Right ventricle myocardium inferior (tissue), 1 donor: ENCODE measurements at regions not wholly inside any gene's neighbourhood (a gene's known extent, or its start where the extent isn't known, plus 50 kb on each side); places are given as distances from the start of the nearest gene placed in this dataset.

Source experiments
- ATAC-seq: fragments of 200-7000 bp; cut with Tn5 transposase; one replicate; pipeline ENCODE4 v1.9.1; 2020; ENCODE audit warnings: mild to moderate bottlenecking, moderate library complexity
- DNase-seq: peaks from one replicate; pipeline ENCODE4 v3.0.0; 2021; ENCODE audit errors: missing footprints
- intact Hi-C: fragments of 100-400 bp; cut with DNase I; formaldehyde crosslinking; loops from one replicate; pipeline ENCODE4 v1.11.0; 2022
- donor health status: DM: no; HTN: yes; CAD: no; lungs with severe emphysema.

DNA sequence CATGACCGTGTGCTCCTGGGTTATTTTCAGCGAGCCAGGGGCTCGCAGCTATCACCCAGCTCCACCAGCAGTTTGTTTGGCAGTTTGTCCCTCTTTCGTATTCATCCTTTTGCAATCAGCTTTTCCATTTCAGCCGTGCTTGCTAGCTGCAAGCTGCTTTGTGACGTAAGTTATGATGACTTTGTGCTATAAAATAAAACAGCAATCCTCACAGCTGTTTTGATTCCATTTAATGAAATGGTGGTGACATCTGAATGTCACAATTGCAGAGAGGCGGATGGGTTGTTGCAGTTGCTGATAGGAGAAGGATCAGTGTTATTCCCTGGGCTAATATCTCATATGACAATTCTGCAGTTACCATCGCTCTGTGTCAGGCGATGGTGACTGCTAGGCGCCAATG is 251.7 kb downstream of the SNX10 start:
- intact Hi-C loops = no loop called here
- DNase-seq (no peak), ATAC-seq (no peak)

DNA sequence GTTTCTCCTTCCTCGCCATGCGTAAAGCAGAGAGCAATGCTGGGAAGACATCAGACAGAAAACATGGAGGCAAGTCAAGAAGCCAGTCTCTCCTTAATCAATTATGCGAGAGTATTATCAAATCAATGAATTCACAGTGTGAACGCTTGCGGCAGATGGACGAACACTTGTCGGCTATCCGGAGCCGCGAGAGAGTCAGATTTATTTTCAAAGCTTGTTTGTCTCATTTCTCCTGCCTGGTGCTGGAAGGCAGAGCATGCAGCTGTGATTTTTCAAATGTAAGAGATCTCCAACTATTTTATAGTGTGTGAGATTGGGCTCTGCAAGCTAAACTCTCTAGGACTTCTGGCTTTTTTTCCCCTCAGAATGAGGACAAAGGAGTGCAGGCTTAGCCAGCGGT is 252.3 kb downstream of the SNX10 start:
- intact Hi-C loops = no loop called here
- DNase-seq = no peak
- no peak for ATAC-seq

DNA sequence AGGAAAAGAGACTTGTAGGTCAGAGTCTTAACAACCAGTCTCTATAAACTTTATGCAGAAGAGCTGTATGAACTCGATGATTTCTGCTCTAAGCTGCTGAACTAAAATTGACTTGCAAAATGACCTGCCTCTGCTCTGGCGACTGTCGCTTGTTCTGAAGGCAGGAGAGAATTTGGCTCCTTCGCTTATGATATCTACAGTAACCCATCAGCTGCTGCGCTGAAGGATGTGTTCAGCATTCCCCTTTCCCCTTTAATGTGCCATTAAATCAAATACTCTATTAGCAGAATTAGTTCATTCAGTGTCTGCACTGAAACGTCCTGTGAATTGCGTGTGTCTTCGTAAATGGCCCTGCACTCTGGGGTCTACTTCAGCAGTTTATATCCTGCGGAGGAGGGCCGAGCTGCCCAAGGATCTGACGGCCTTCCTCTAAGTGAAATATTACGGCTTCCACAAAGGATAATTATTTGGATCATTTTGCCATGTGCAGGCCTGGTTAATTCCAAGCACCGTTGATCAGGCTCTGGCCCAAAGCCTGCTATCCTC is 254.9 kb downstream of the SNX10 start:
- no peak for DNase-seq
- intact Hi-C loops = no loop called here
- no peak for ATAC-seq

DNA sequence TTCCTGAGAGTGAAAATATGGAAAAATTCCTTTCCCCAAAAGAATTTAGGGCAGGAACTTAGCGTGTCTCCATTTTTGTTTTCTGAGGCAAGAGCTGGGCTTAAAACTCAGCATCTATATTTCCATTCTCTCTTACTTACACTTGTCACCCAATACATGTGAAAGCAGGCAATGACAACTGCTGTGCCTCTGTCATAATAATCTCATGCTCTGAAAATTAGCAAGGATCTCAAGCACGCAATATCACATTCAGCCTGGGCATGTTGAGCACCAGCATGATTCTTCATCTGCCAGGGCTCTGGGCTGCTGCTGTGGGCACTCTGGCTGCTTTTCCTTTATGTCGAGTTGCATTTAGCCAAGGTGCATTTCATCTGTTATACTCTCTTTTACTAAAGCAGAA is 255.5 kb downstream of the SNX10 start:
- ATAC-seq (no peak), DNase-seq (no peak)
- intact Hi-C loops = no loop called here

DNA sequence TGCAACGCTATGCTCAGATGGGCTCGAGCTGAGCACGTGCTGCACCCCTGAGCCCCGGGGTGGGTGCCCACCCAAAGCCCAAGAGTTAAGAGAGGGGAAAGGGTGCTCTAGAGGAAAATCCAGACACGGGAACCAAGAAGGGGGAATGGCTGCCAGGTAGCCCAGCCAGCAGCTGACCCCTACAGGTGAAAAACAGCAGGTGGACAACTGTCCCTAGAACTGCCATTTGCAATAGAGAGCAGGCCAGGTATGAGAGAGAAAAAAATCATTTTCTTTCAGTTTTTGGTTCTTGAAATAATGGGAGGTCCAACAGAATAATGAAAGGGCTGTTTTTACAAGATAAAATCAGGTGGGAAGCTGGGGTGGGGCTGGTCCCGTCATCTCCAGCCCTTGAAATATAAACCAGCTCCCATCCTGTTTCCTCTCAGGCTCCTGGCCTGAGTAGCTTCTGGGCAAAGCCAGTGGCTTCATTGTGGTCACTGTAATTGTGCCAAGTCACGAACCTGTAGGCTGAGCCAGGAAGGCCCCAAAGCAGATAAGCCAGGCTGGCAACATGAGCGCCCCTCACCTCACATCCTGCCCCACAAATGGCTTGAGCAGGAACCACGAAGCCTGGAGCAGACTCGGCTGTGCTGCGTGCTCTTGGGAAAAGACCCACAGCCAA is 257.8 kb downstream of the SNX10 start:
- DNase-seq (no peak), ATAC-seq (no peak)
- intact Hi-C loops = no loop called here

DNA sequence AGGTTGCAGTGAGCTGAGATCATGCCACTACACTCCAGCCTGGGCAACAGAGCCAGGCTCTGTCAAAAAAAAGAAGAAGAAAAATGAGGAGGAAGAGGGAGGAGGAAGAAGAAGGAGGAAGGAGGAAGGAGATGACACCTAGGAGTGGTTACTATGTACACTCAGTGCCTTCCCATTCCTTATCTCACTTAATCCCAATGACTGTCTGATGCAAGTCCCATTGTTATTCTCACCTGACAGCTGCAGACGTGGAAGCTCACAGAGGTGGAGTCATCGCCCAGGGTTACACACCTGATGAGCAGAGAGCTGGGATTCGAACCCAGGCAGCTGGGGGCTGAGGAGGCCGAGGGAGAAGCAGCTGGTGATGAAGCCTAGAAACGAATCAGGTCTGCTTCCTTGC is 258.8 kb downstream of the SNX10 start:
- intact Hi-C loops = no loop called here
- ATAC-seq = no peak
- no peak for DNase-seq

DNA sequence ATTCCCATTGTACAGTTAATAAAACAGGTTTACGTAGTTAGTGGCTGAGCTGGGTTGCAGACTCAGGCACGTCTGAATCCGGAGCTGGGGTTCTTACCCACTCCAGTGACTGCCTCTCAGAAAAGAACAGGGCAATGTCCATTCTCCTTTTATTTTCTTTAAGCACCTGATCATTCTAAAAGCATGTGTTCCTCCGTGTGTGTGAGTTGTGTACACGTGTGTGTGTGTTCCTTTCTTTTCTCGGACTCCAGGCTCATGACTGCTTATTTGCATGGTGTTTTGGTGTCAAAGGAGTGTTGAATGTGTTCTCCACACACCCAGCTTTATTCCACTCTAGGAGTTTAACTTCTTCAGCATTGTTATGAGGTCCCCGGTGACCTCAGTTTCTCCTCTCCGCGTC is 260.1 kb downstream of the SNX10 start:
- no peak for ATAC-seq
- DNase-seq = no peak
- intact Hi-C loops = no loop called here

DNA sequence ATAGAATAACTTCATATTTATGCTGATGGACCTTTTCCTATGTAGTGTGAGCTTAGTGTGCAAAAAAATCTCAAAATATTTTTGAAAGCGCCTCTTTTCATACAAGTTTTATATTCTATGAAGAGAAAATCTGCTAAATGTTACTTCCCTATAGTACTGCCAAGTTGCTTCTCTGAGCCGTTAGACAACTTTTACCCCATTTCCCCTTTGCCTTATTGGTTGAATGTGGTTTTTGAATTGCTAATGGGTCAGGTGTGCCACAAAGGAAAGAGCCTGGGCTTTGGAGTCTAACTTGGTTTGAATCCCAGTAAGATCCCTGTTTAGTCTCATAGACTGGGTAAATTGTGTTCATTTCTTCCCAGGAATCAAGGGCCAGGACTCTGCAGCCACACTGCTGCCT is 261.5 kb downstream of the SNX10 start:
- DNase-seq (no peak), ATAC-seq (no peak)
- intact Hi-C loops = no loop called here

DNA sequence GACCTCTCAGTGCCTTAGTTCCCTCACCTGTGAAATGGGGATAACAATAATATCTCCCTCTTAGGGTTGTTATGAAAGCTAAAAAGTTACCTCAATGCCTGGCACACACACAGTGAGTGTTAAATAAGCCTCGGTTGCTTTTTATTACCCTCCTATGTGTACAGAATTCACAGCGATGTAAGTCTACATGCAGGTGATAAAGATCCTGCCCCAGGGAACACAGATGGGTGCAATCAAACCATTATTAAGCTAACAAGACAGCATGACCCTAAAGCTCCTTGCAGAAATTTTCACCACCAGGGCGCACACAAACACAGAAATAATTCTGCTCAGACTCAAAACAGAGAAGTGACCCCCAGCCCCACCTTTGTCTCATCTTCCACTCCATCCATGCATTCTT is 261.9 kb downstream of the SNX10 start:
- no peak for ATAC-seq
- intact Hi-C loops = no loop called here
- no peak for DNase-seq

DNA sequence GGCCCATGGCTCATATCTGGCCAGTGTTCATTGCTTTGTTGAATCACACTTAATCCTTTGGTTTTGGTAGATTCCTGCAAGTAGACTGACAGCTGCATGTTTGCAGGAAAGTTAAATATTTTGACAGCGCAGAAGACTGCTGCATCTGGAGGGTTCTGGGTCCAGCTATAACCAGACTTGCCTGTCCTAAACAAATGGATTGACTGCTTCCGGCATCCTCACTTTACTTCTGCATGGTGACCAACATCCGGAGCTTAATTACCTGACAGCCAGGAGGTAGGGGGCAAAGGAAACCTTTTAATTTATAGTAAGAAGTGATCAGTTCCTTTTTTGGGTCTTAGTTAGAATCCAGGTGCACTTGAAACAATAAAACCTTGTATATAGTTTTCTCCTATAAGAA is 263.3 kb downstream of the SNX10 start:
- ATAC-seq = no peak
- intact Hi-C loops = no loop called here
- no peak for DNase-seq

DNA sequence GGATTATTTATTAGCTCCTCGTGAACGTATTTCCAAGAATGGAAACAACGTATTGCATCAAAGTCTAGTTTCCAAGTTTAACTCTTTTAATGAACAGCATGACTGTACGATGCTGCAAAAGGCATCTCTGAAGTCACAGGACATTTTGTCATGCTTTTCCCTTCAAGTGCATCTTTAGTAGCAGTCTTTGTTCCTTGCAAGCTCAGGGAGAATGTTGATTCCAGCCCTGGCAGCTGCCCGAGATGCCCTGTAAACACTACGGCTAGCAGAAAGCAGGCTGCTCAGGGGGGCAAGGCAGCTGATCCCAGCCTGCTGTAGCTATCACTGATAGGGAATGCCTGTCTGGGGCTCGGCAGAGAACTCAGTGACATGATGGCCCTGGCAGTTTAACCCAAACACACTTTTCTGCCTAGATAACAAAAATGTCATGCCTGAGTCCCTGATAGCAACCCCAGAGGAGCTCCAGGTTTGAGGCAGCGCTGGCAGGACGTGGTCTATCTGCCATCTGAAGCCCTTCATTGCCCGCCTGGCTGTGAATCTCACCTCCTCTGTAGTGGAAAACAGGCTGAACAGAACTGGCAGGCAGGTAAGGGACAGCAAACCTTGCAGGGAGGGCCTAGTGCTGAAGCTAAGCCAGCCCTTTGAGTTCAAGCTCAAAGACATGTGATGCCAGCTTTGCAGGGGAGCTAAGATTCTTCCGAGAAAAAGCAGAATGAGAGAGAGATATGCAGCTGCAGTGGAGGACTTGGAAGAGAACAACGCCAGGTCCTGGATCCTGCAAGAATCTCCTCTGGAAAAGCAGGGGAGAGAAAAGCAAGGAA is 264.6 kb downstream of the SNX10 start:
- DNase-seq (no peak), ATAC-seq (no peak)
- intact Hi-C loops = no loop called here

DNA sequence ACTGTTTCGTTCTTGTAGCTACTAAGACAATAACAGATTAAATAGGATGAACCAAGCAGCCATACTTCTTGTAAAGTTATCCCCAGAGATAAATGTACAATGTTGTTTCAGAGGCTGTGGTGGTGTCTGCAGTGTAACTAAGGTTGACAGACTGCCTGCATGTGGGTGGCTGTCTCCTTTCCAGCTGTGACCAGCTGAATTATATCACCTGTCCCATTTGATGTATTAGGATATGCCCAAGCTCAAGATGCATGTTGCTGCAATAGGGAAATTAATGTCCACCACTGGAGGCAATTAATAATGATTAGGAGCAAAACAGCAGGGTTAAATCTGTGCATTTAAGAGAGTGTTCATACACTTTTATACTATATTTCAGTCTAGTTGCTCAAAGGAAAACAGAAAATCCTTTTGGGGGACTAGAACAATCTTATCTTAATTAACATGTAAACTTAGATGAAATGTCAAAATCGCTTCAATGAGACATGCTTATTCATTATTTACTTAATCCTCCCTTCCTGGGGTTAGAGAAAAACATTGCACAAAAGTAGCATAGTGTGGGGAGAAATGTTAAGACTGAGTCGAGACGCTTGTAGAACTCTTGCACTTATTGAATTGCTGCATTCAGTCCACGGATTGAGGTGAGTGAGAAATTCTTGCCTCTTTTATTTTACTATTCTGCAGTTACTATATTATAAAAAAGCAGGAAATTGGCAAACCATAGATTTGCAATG is 269.0 kb downstream of the SNX10 start:
- intact Hi-C loops = no loop called here
- no peak for ATAC-seq

DNA sequence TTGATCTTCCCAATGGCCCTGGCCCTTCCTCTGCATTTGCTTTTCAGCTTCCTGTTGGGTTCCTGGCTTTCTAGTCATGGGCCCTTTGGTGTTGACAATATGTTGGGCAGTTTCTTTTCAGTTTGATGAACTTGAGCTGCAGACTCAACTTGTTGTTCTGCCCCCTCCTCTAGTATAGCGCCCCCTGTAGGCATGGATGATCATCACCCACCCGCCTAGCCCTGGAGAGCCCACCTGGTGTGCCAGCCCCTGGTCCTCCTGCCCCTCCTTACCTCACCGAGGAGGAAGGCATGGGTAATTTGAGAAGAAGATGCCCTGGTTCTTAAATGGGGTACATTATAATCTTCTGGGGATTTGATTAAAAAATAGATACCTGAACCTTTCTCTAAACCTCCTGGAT is 271.2 kb downstream of the SNX10 start:
- intact Hi-C loops = no loop called here
- DNase-seq (no peak), ATAC-seq (no peak)

More for the DNA sequence above, 269.0 kb downstream of the SNX10 start:
- no peak for DNase-seq

DNA sequence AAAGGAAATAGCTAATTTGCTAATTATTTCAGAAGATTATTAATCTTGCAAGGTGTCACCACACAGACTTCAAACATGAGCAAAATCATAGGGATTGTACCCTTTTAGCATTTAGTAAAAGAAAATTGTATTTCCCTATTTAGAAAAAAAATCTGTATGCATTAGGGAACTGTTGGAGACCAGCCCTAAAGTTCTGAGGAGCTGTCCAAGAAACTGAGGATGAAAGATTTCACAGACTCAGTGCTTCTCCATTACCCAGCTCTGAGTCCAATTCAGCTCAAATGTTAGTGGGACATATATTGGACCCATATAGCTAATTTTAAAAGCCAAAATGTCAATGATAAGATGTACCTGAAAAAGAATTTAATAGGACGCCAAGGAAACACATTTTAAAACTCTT is 271.7 kb downstream of the SNX10 start:
- ATAC-seq (no peak), DNase-seq (no peak)
- intact Hi-C loops = no loop called here

DNA sequence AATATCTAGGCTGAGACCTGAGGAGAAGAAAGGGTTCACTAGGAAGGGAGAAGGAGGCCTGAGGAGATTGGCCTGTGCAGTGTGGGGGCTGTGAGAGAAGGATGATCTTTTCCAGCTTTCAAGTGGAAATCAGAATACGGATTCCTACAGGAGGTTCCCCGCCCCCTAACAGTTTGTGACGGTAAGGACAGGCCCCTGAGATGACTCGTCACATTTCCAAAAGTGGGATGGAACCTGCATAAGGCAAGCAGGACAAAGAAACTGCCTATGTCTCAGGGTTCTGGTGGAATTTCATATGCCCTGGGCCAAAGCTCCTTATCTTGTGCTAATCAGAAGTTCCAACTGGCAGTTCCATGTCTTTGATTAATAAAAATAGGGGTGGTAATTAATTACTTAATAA is 275.6 kb downstream of the SNX10 start:
- ATAC-seq (no peak), DNase-seq (no peak)
- intact Hi-C loops = no loop called here

DNA sequence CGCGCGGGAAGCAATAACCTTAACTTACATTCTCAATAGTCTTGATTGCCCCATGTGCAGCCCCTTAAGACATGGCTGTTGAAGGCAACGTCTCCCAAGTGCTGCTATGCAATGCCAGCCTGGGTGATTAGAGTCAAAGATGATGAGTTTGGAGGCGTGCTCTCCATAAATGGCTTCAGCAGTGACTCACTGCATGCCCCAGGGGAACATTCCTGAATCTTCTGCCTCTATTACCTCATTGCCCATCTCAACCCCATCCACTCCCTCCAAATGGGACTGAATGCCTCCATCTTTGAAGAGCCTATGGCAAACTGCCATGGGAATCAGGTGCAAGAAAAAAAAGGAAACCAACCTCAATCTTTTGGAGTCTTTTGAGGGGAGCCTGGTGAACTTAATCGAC is 282.8 kb downstream of the SNX10 start:
- intact Hi-C loops = no loop called here
- no peak for DNase-seq
- ATAC-seq = no peak

DNA sequence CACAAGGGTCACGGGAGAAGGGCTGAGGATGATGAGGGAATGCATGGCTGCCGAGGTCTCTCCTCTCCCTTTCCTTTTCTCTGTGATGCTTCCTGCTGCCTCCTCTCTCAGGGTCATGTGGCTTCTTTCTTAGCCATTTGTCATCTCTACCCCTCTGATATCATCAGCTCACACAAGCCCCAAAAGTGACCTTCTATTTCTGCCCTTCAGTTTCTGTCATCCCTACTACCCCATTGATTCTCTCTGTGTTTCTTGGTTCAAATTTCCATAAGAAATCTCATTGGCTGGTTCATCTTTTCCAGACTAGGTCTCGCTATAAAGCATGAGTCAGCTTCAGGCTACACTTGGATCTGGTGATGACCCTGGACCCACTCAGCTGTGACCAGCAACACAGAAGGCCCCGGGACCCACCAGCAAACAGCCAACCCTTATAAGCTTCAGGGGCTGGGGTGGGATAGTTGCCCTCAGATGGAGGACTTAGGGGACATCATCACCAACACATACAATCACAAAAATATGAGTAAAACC is 284.3 kb downstream of the SKAP2 start:
- ATAC-seq = no peak
- intact Hi-C loops = no loop called here
- no peak for DNase-seq

DNA sequence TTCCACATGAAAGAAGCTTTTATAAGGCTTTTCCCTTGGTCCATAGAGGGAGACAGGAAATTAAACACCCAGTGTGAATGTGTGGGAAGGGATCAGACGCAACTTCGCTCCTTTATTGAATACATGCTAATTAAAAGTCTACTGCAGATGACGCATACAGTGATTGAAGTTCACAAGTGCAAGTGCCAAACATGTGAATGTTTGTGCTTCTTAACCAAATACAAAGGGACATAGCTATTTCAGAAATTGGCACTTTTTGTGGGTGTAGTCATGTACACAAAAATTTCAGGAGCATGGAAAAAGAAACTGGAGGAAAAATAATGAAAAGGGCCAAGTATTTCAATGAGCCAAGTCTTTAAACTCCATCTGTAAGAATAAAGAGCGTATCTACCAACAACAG is 283.7 kb downstream of the SKAP2 start:
- intact Hi-C loops = no loop called here

DNA sequence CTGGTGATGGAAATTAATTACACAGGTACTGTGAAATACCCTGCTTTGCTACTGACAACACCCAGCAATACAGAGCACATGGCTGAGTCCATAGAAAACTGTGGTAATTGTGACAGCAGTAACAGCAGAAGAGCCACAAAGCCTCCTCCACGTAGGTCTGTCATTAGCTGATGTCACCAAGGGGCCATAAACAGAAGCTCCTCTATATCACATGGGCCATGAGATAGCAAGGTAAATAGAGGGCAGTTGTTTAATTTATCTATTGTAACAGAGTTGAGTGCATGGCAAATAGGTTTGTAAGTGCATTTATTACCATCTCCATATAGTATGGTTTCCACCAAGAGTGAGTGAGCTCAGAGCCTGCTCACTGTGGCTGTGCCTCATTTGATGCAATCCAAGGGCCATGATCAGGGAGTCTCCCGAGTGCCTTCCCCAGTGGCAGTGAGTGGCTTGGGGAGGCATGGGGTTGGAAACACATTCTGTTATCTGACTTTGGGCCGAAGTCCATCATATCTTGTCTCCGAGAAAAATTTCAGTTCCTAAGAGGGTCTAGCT is 281.2 kb downstream of the SKAP2 start:
- DNase-seq = no peak
- ATAC-seq = no peak
- intact Hi-C loops = no loop called here

More for the DNA sequence above, 283.7 kb downstream of the SKAP2 start:
- ATAC-seq = no peak
- no peak for DNase-seq
